PFSK-1 (cell line): ENCODE measurements at regions not wholly inside any gene's neighbourhood (a gene's known extent, or its start where the extent isn't known, plus 50 kb on each side); places are given as distances from the start of the nearest gene placed in this dataset.

Experiments used
- FOXP2 ChIP-seq: optimal IDR thresholded peaks from 2 replicates; pipeline ENCODE3; 2011; ENCODE audit warnings: borderline replicate concordance, control low read depth, inconsistent platforms; ENCODE audit not compliant: insufficient read depth; ENCODE audit errors: extremely low read length, extremely low read depth
- POLR2AphosphoS5 ChIP-seq: IDR thresholded peaks from 2 replicates; pipeline ENCODE4 v1.6.1; 2012; ENCODE audit warnings: low read depth, mild to moderate bottlenecking, control low read depth, low read length, moderate library complexity
- SIN3A ChIP-seq: IDR thresholded peaks from 2 replicates; pipeline ENCODE4 v1.6.1; 2012; ENCODE audit warnings: mild to moderate bottlenecking, low read length, moderate library complexity, borderline replicate concordance; ENCODE audit not compliant: insufficient read depth
- TAF1 ChIP-seq: IDR thresholded peaks from 2 replicates; pipeline ENCODE4 v1.6.1; 2012; ENCODE audit warnings: low read length, control low read depth, borderline replicate concordance; ENCODE audit not compliant: insufficient read depth
- TF ChIP-seq, protein P1 (sequence below), 2 experiments: IDR thresholded peaks; 2 replicates each; pipeline versions ENCODE4 v1.6.1 to v1.8.0; 2011 to 2012; ENCODE audit warnings: low read depth in 2 of 2, low read length in 2 of 2, control low read depth in 1 of 2, inconsistent platforms in 1 of 2, mild to moderate bottlenecking in 1 of 2, moderate library complexity in 1 of 2; ENCODE audit not compliant: insufficient read depth in 1 of 2

GRCh38 chr1:219560856-219561255 lies 52.0 kb downstream of the ZC3H11B start:
- TF ChIP-seq, protein P1, sequence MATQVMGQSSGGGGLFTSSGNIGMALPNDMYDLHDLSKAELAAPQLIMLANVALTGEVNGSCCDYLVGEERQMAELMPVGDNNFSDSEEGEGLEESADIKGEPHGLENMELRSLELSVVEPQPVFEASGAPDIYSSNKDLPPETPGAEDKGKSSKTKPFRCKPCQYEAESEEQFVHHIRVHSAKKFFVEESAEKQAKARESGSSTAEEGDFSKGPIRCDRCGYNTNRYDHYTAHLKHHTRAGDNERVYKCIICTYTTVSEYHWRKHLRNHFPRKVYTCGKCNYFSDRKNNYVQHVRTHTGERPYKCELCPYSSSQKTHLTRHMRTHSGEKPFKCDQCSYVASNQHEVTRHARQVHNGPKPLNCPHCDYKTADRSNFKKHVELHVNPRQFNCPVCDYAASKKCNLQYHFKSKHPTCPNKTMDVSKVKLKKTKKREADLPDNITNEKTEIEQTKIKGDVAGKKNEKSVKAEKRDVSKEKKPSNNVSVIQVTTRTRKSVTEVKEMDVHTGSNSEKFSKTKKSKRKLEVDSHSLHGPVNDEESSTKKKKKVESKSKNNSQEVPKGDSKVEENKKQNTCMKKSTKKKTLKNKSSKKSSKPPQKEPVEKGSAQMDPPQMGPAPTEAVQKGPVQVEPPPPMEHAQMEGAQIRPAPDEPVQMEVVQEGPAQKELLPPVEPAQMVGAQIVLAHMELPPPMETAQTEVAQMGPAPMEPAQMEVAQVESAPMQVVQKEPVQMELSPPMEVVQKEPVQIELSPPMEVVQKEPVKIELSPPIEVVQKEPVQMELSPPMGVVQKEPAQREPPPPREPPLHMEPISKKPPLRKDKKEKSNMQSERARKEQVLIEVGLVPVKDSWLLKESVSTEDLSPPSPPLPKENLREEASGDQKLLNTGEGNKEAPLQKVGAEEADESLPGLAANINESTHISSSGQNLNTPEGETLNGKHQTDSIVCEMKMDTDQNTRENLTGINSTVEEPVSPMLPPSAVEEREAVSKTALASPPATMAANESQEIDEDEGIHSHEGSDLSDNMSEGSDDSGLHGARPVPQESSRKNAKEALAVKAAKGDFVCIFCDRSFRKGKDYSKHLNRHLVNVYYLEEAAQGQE (IDR thresholded peaks at IDR 0.05; ENCODE audit: insufficient read depth in 1 of 2, low read depth in 2 of 2, low read length in 2 of 2), result no peak

GRCh38 chr1:219559899-219560298 lies 53.0 kb downstream of the ZC3H11B start:
- no peak for TF ChIP-seq SIN3A
- TF ChIP-seq FOXP2, result no peak
- no peak for TF ChIP-seq TAF1
- no peak for TF ChIP-seq POLR2AphosphoS5
- TF ChIP-seq, protein P1 (IDR thresholded peaks at IDR 0.05; ENCODE audit: insufficient read depth in 1 of 2, low read depth in 2 of 2, low read length in 2 of 2), result no peak

GRCh38 chr1:219555806-219556205 lies 57.1 kb downstream of the ZC3H11B start:
- no peak for TF ChIP-seq TAF1
- no peak for TF ChIP-seq SIN3A
- no peak for TF ChIP-seq FOXP2
- TF ChIP-seq, protein P1 (IDR thresholded peaks at IDR 0.05; ENCODE audit: insufficient read depth in 1 of 2, low read depth in 2 of 2, low read length in 2 of 2), result no peak
- TF ChIP-seq POLR2AphosphoS5, result no peak

GRCh38 chr1:219555031-219555692 lies 57.7 kb downstream of the ZC3H11B start:
- TF ChIP-seq, protein P1 (IDR thresholded peaks at IDR 0.05; ENCODE audit: insufficient read depth in 1 of 2, low read depth in 2 of 2, low read length in 2 of 2), result no peak
- no peak for TF ChIP-seq TAF1
- no peak for TF ChIP-seq FOXP2
- no peak for TF ChIP-seq SIN3A
- no peak for TF ChIP-seq POLR2AphosphoS5

DNA sequence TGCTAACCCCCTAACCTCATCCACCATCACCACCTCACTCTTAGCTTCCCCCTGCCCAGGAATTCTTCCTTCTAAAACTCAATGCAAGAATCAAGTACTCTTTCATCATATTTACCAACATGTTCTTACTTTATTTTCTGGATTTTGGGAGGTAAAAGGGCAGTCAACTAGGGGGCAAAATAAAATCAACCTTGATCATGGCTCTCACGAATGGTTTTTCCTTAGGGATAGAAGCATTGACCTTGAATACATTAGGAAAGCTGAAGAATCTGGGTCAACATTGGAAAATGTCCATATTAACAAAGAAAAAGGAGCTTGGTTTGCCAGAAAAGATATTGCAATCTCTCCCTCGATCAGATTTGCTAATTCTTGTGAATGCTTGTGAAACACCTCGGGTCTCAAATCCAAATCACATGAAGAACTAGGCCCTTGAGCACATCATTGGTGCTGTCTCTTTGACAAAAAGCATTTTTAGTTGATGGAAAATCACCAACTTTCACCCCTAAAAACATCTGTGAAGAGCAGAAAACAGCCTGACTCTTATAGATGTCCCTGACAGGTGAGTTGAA lies 58.9 kb downstream of the ZC3H11B start:
- TF ChIP-seq FOXP2, result no peak
- no peak for TF ChIP-seq TAF1
- no peak for TF ChIP-seq SIN3A
- TF ChIP-seq, protein P1 (IDR thresholded peaks at IDR 0.05; ENCODE audit: insufficient read depth in 1 of 2, low read depth in 2 of 2, low read length in 2 of 2), result no peak
- TF ChIP-seq POLR2AphosphoS5, result no peak
